ENCODE measurements at regions not wholly inside any gene's neighbourhood (a gene's known extent, or its start where the extent isn't known, plus 50 kb on each side); places are given as distances from the start of the nearest gene placed in this dataset.

GRCh38 chr2:7621018-7621814 is 704.0 kb downstream of the RNF144A start:
- H3K36me3 ChIP-seq (ENCODE audit: control insufficient read depth in 2 of 2, insufficient read depth in 1 of 2, low read length in 2 of 2), result no peaks in the 10 kb centered on the region
- ChIA-PET CTCF (no interaction called here), POLR2A (no interaction called here)
- TF ChIP-seq, protein P1, sequence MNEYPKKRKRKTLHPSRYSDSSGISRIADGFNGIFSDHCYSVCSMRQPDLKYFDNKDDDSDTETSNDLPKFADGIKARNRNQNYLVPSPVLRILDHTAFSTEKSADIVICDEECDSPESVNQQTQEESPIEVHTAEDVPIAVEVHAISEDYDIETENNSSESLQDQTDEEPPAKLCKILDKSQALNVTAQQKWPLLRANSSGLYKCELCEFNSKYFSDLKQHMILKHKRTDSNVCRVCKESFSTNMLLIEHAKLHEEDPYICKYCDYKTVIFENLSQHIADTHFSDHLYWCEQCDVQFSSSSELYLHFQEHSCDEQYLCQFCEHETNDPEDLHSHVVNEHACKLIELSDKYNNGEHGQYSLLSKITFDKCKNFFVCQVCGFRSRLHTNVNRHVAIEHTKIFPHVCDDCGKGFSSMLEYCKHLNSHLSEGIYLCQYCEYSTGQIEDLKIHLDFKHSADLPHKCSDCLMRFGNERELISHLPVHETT (tag by site-specific recombination; IDR thresholded peaks at IDR 0.05), result no peak
- TF ChIP-seq ZNF514 (tag by site-specific recombination; IDR thresholded peaks at IDR 0.05) (no peak), TRIM28 (IDR thresholded peaks at IDR 0.05; ENCODE audit: borderline replicate concordance, low read length) (no peak), ZNF24 (tag by site-specific recombination; IDR thresholded peaks at IDR 0.05) (no peak), MEIS1 (CRISPR knock-in tag; IDR thresholded peaks at IDR 0.05; ENCODE audit: borderline replicate concordance) (no peak), GLI2 (tag by site-specific recombination; IDR thresholded peaks at IDR 0.05; ENCODE audit: borderline replicate concordance, low read depth) (no peak), ZBTB7A (tag by site-specific recombination; IDR thresholded peaks at IDR 0.05; ENCODE audit: low read depth) (no peak), ZNF302 (tag by site-specific recombination; IDR thresholded peaks at IDR 0.05; ENCODE audit: low read depth) (no peak)
- TF ChIP-seq, protein P2, sequence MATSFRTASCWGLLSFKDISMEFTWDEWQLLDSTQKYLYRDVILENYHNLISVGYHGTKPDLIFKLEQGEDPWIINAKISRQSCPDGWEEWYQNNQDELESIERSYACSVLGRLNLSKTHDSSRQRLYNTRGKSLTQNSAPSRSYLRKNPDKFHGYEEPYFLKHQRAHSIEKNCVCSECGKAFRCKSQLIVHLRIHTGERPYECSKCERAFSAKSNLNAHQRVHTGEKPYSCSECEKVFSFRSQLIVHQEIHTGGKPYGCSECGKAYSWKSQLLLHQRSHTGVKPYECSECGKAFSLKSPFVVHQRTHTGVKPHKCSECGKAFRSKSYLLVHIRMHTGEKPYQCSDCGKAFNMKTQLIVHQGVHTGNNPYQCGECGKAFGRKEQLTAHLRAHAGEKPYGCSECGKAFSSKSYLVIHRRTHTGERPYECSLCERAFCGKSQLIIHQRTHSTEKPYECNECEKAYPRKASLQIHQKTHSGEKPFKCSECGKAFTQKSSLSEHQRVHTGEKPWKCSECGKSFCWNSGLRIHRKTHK (tag by site-specific recombination; IDR thresholded peaks at IDR 0.05), result no peak
- no peaks in the 10 kb centered on the region for H3K4me1 ChIP-seq (ENCODE audit: control insufficient read depth, insufficient read depth, low read length)
- no peak overlapping the region for H3K27ac ChIP-seq (ENCODE audit: extremely low read depth, low read depth, low read length)
- no peak overlapping the region for H3K4me3 ChIP-seq (ENCODE audit: low read depth, low read length)
- no peaks in the 10 kb centered on the region for H3K9me3 ChIP-seq (ENCODE audit: control insufficient read depth, insufficient read depth, low read depth, low read length)

DNA sequence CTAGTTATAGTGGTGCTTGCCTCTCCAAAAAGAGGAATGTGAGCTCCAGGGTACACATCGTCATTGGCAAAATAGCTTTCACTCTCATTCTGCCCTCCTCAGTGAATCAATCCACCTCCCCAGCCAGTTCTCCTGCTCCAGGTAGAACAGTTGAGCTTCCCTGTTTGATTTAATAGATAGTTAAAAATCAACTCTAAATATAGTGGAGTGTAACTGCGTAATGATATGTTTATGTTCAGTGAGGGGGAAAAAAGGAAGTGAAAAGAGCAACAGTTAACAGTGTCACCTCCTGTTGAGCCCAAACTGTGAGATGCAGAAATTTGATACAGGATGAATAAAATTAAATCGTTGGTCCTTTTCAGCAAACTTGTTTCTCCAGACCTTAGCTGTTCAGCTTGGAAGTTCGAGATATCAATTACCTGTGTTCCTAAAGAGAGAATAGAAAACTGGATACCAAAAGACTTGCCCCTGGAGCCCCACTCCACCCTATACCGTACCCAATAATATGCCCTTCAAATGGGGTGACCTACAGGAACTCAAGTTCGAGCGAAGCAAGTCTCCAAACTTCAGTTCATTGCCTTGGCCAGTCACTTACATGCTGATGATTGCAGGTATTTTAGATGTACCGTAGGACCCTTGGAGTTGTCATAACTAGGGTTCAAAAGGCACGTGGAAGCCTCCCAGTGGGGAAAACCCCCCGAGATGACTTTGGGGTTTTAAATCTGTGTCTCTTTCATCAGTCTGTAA is 708.4 kb downstream of the RNF144A start:
- POLR2A ChIA-PET, result no interaction called here
- H3K4me3 ChIP-seq (ENCODE audit: low read depth, low read length), result no peak overlapping the region
- H3K9me3 ChIP-seq (ENCODE audit: control insufficient read depth, insufficient read depth, low read depth, low read length), result no peaks in the 10 kb centered on the region

DNA sequence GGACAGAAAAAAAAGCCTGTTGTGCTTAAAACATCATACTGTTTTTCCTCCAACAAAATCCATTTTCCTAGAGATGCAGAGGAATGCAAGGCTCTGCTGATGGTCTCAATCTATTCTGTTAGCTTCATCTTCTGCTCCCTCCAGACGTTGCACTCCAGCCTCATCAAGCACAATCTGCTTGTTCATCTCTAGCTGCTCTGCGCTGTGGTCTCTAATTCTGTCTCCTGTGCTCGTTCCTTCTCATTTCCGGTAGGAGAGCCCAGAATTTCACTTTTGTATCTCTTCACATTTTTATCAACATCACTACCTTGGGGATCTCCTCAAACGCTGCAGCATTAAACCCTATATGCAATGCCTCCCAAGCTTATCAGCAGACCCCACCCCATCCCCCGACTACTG is 708.9 kb downstream of the RNF144A start:
- Histone ChIP-seq H3K36me3 (ENCODE audit: control insufficient read depth in 2 of 2, insufficient read depth in 1 of 2, low read length in 2 of 2) (no peaks in the 10 kb centered on the region), H3K27ac (ENCODE audit: extremely low read depth, low read depth, low read length) (no peak overlapping the region), H3K9me3 (ENCODE audit: control insufficient read depth, insufficient read depth, low read depth, low read length) (no peaks in the 10 kb centered on the region), H3K4me3 (ENCODE audit: low read depth, low read length) (no peak overlapping the region), H3K4me1 (ENCODE audit: control insufficient read depth, insufficient read depth, low read length) (no peaks in the 10 kb centered on the region)
- CTCF ChIA-PET, result no interaction called here
- POLR2A ChIA-PET, result no interaction called here
- no peak for TF ChIP-seq ZSCAN18 (tag by site-specific recombination; IDR thresholded peaks at IDR 0.05)
- no peak for TF ChIP-seq CTCF (tag by site-specific recombination; IDR thresholded peaks at IDR 0.05)
- TF ChIP-seq ZEB2 (tag by site-specific recombination; IDR thresholded peaks at IDR 0.05), result no peak
- no peak for TF ChIP-seq OVOL3 (tag by site-specific recombination; IDR thresholded peaks at IDR 0.05)
- TF ChIP-seq ZNF555 (tag by site-specific recombination; conservative IDR thresholded peaks at IDR 0.05), result no peak
- no peak for TF ChIP-seq ZNF664 (tag by site-specific recombination; IDR thresholded peaks at IDR 0.05)
- TF ChIP-seq REPIN1 (tag by site-specific recombination; IDR thresholded peaks at IDR 0.05; ENCODE audit: low read depth), result no peak
- no peak for TF ChIP-seq KLF7 (tag by site-specific recombination; IDR thresholded peaks at IDR 0.05; ENCODE audit: borderline replicate concordance)
- TF ChIP-seq, protein P3, sequence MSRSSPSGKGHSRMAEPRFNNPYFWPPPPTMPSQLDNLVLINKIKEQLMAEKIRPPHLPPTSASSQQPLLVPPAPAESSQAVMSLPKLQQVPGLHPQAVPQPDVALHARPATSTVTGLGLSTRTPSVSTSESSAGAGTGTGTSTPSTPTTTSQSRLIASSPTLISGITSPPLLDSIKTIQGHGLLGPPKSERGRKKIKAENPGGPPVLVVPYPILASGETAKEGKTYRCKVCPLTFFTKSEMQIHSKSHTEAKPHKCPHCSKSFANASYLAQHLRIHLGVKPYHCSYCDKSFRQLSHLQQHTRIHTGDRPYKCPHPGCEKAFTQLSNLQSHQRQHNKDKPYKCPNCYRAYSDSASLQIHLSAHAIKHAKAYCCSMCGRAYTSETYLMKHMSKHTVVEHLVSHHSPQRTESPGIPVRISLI (tag by site-specific recombination; IDR thresholded peaks at IDR 0.05), result no peak
- no peak for TF ChIP-seq ZNF19 (tag by site-specific recombination; IDR thresholded peaks at IDR 0.05; ENCODE audit: low read depth)
- TF ChIP-seq ZNF521 (tag by site-specific recombination; IDR thresholded peaks at IDR 0.05), result no peak

More for the DNA sequence above, 708.4 kb downstream of the RNF144A start:
- TF ChIP-seq ZNF549 (tag by site-specific recombination; IDR thresholded peaks at IDR 0.05) (no peak), ZNF48 (tag by site-specific recombination; IDR thresholded peaks at IDR 0.05) (no peak), ZNF473 (tag by site-specific recombination; IDR thresholded peaks at IDR 0.05) (no peak), ZNF621 (tag by site-specific recombination; IDR thresholded peaks at IDR 0.05) (no peak), YY2 (tag by site-specific recombination; IDR thresholded peaks at IDR 0.05) (no peak), ZNF19 (tag by site-specific recombination; IDR thresholded peaks at IDR 0.05; ENCODE audit: low read depth) (no peak)
- Histone ChIP-seq H3K36me3 (ENCODE audit: control insufficient read depth in 2 of 2, insufficient read depth in 1 of 2, low read length in 2 of 2) (no peaks in the 10 kb centered on the region), H3K27ac (ENCODE audit: extremely low read depth, low read depth, low read length) (no peak overlapping the region), H3K4me1 (ENCODE audit: control insufficient read depth, insufficient read depth, low read length) (no peaks in the 10 kb centered on the region)
- CTCF ChIA-PET, result no interaction called here
